Hematopoietic multipotent progenitor cell treated with erythropoietin and hydrocortisone succinate and interleukin-3 and kit ligand, for 8 days (in vitro differentiated cells): ENCODE measurements at regions not wholly inside any gene's neighbourhood (a gene's known extent, or its start where the extent isn't known, plus 50 kb on each side); places are given as distances from the start of the nearest gene placed in this dataset.
"Not testable (repeated sequence)": the region's sequence is repeated elsewhere in the genome, so short reads cannot be mapped to it uniquely, and the experiment has no call there.

Source experiments
- DNase-seq: peaks from one replicate; pipeline ENCODE4 v3.0.0-alpha.2; 2015

- DNase-seq: no peak
Measured at GRCh38 chr1:198809247-198809646, 170.4 kb downstream of the PTPRC start.

GRCh38 chr1:198811449-198811848 lies 172.6 kb downstream of the PTPRC start:
- DNase-seq: no peak

- DNase-seq: no peak
Measured at GRCh38 chr1:198823626-198824025, 184.8 kb downstream of the PTPRC start.

- DNase-seq: no peak
Measured at GRCh38 chr1:198825254-198825653, 186.4 kb downstream of the PTPRC start.

- DNase-seq: no peak
Measured at GRCh38 chr1:198829356-198829755, 190.5 kb downstream of the PTPRC start.

- DNase-seq: peak; percentile 6
Measured at GRCh38 chr1:198829944-198830343, 191.1 kb downstream of the PTPRC start.

- no peak for DNase-seq
Measured at GRCh38 chr1:198830412-198830811, 191.6 kb downstream of the PTPRC start.

- no peak for DNase-seq
Measured at GRCh38 chr1:198833706-198834503, 195.1 kb downstream of the PTPRC start.

- no peak for DNase-seq
Measured at GRCh38 chr1:198837278-198838021, 198.6 kb downstream of the PTPRC start.

- DNase-seq: no peak
Measured at GRCh38 chr1:198838022-198838342, 199.1 kb downstream of the PTPRC start.

- no peak for DNase-seq
Measured at GRCh38 chr1:198841477-198841876, 202.6 kb downstream of the PTPRC start.

- DNase-seq: no peak
Measured at GRCh38 chr1:198842686-198843085, 203.8 kb downstream of the PTPRC start.

GRCh38 chr1:198845271-198845670 lies 206.4 kb downstream of the PTPRC start:
- DNase-seq: no peak

- no peak for DNase-seq
Measured at GRCh38 chr1:198845851-198846250, 207.0 kb downstream of the PTPRC start.

GRCh38 chr1:198846556-198846955 lies 207.7 kb downstream of the PTPRC start:
- no peak for DNase-seq

- DNase-seq: no peak
Measured at GRCh38 chr1:198848206-198848605, 209.4 kb downstream of the PTPRC start.

- DNase-seq: no peak
Measured at GRCh38 chr1:198848649-198849048, 209.8 kb downstream of the PTPRC start.

GRCh38 chr1:198849093-198849492 lies 210.3 kb downstream of the PTPRC start:
- no peak for DNase-seq

- no peak for DNase-seq
Measured at GRCh38 chr1:198850196-198850595, 211.4 kb downstream of the PTPRC start.

- DNase-seq: not testable (repeated sequence)
Measured at GRCh38 chr1:198850966-198851365, 212.1 kb downstream of the PTPRC start.

GRCh38 chr1:198856601-198857000 lies 217.8 kb downstream of the PTPRC start:
- no peak for DNase-seq

GRCh38 chr1:198858033-198858432 lies 219.2 kb downstream of the PTPRC start:
- DNase-seq: no peak

GRCh38 chr1:198860371-198860770 lies 221.5 kb downstream of the PTPRC start:
- no peak for DNase-seq

- no peak for DNase-seq
Measured at GRCh38 chr1:198861636-198862035, 222.8 kb downstream of the PTPRC start.

GRCh38 chr1:198864695-198865094 lies 225.9 kb downstream of the PTPRC start:
- no peak for DNase-seq
